HG03139 (cell line): ENCODE measurements at regions not wholly inside any gene's neighbourhood (a gene's known extent, or its start where the extent isn't known, plus 50 kb on each side); places are given as distances from the start of the nearest gene placed in this dataset.

ENCODE experiments used
- ATAC-seq: cut with Tn5 transposase; IDR thresholded peaks from one replicate; pipeline ENCODE4 v1.9.1; 2021; ENCODE audit not compliant: unreplicated experiment

- ATAC-seq: no peak
Observed at GRCh38 chr10:123587110-123587509, 79.0 kb upstream of the GPR26 start.

- no peak for ATAC-seq
Observed at GRCh38 chr10:123588386-123588914, 77.7 kb upstream of the GPR26 start.

- no peak for ATAC-seq
Observed at GRCh38 chr10:123595661-123596060, 70.5 kb upstream of the GPR26 start.

- no peak for ATAC-seq
Observed at GRCh38 chr10:123597676-123598075, 68.5 kb upstream of the GPR26 start.

GRCh38 chr10:123599366-123599849 is 66.7 kb upstream of the GPR26 start:
- no peak for ATAC-seq

- ATAC-seq: no peak
Observed at GRCh38 chr10:123600177-123600576, 66.0 kb upstream of the GPR26 start.

GRCh38 chr10:123603130-123603529 is 63.0 kb upstream of the GPR26 start:
- ATAC-seq: no peak

GRCh38 chr10:123604506-123604905 is 61.6 kb upstream of the GPR26 start:
- ATAC-seq: no peak

- ATAC-seq: no peak
Observed at GRCh38 chr10:123606006-123606405, 60.1 kb upstream of the GPR26 start.

- no peak for ATAC-seq
Observed at GRCh38 chr10:123606955-123607354, 59.2 kb upstream of the GPR26 start.

- ATAC-seq: no peak
Observed at GRCh38 chr10:123607386-123607785, 58.8 kb upstream of the GPR26 start.

- no peak for ATAC-seq
Observed at GRCh38 chr10:123608047-123608446, 58.1 kb upstream of the GPR26 start.

GRCh38 chr10:123611243-123611642 is 54.9 kb upstream of the GPR26 start:
- ATAC-seq: no peak

GRCh38 chr10:123611876-123612275 is 54.3 kb upstream of the GPR26 start:
- ATAC-seq: no peak

GRCh38 chr10:123613346-123613850 is 52.8 kb upstream of the GPR26 start:
- no peak for ATAC-seq

GRCh38 chr10:123614888-123615287 is 51.3 kb upstream of the GPR26 start:
- no peak for ATAC-seq
